ENCODE measurements at regions not wholly inside any gene's neighbourhood (a gene's known extent, or its start where the extent isn't known, plus 50 kb on each side); places are given as distances from the start of the nearest gene placed in this dataset.

GRCh38 chr5:168209244-168209995, 82.0 kb upstream of the WWC1 start:
- no peak for DNase-seq (ENCODE audit: low read depth)

GRCh38 chr5:168209997-168210396, 81.4 kb upstream of the WWC1 start:
- no peak for DNase-seq (ENCODE audit: low read depth)

- no peak for DNase-seq (ENCODE audit: low read depth)
Measured at GRCh38 chr5:168211245-168211644, 80.2 kb upstream of the WWC1 start.

GRCh38 chr5:168211936-168212335, 79.5 kb upstream of the WWC1 start:
- no peak for DNase-seq (ENCODE audit: low read depth)

- DNase-seq (ENCODE audit: low read depth) = no peak
Measured at GRCh38 chr5:168214071-168214470, 77.4 kb upstream of the WWC1 start.

- no peak for DNase-seq (ENCODE audit: low read depth)
Measured at GRCh38 chr5:168214886-168215285, 76.6 kb upstream of the WWC1 start.

GRCh38 chr5:168215646-168216045, 75.8 kb upstream of the WWC1 start:
- DNase-seq (ENCODE audit: low read depth) = no peak

- no peak for DNase-seq (ENCODE audit: low read depth)
Measured at GRCh38 chr5:168216989-168217388, 74.5 kb upstream of the WWC1 start.

GRCh38 chr5:168217497-168217896, 73.9 kb upstream of the WWC1 start:
- DNase-seq (ENCODE audit: low read depth) = no peak

GRCh38 chr5:168218746-168219145, 72.7 kb upstream of the WWC1 start:
- no peak for DNase-seq (ENCODE audit: low read depth)

GRCh38 chr5:168219515-168220410, 71.7 kb upstream of the WWC1 start:
- no peak for DNase-seq (ENCODE audit: low read depth)

- DNase-seq (ENCODE audit: low read depth) = no peak
Measured at GRCh38 chr5:168224085-168224484, 67.4 kb upstream of the WWC1 start.

GRCh38 chr5:168226012-168226411, 65.4 kb upstream of the WWC1 start:
- no peak for DNase-seq (ENCODE audit: low read depth)

GRCh38 chr5:168227001-168227400, 64.4 kb upstream of the WWC1 start:
- no peak for DNase-seq (ENCODE audit: low read depth)

- no peak for DNase-seq (ENCODE audit: low read depth)
Measured at GRCh38 chr5:168227973-168228615, 63.4 kb upstream of the WWC1 start.

- no peak for DNase-seq (ENCODE audit: low read depth)
Measured at GRCh38 chr5:168228668-168229067, 62.8 kb upstream of the WWC1 start.

- DNase-seq (ENCODE audit: low read depth) = no peak
Measured at GRCh38 chr5:168234133-168234532, 57.3 kb upstream of the WWC1 start.

- no peak for DNase-seq (ENCODE audit: low read depth)
Measured at GRCh38 chr5:168238463-168238862, 53.0 kb upstream of the WWC1 start.

- no peak for DNase-seq (ENCODE audit: low read depth)
Measured at GRCh38 chr5:168239325-168239724, 52.1 kb upstream of the WWC1 start.
